ENCODE measurements at regions not wholly inside any gene's neighbourhood (a gene's known extent, or its start where the extent isn't known, plus 50 kb on each side); places are given as distances from the start of the nearest gene placed in this dataset.

GRCh38 chr3:88824666-88825564 is 282.5 kb upstream of the EPHA3 start:
- TF ChIP-seq CEBPB (IDR thresholded peaks at IDR 0.05), result no peak
- no peak for TF ChIP-seq RFX5 (IDR thresholded peaks at IDR 0.05)
